GM23338 (cell line): ENCODE measurements at regions not wholly inside any gene's neighbourhood (a gene's known extent, or its start where the extent isn't known, plus 50 kb on each side); places are given as distances from the start of the nearest gene placed in this dataset.

Experiments used
- EZH2 ChIP-seq: fragments of 200-600 bp; sonication (generic); IDR thresholded peaks from one replicate; pipeline ENCODE4 v1.8.0; 2017; ENCODE audit warnings: antibody characterized with exemption, mild to moderate bottlenecking, low read depth; ENCODE audit not compliant: unreplicated experiment
- EZH2phosphoT487 ChIP-seq: fragments of 200-600 bp; sonication (generic); IDR thresholded peaks from one replicate; pipeline ENCODE4 v1.8.1; 2018; ENCODE audit warnings: antibody characterized with exemption; ENCODE audit not compliant: unreplicated experiment
- TF ChIP-seq, protein P1 (sequence below), 2 experiments: fragments of 200-600 bp in 1 of 2; sonication (generic) in 1 of 2; conservative IDR thresholded peaks; 2 replicates each; pipeline versions ENCODE4 v1.5.1 to v1.6.1; 2016 to 2017; ENCODE audit warnings: antibody characterized with exemption in 2 of 2, low read depth in 2 of 2, mild to moderate bottlenecking in 2 of 2, moderate library complexity in 1 of 2

DNA sequence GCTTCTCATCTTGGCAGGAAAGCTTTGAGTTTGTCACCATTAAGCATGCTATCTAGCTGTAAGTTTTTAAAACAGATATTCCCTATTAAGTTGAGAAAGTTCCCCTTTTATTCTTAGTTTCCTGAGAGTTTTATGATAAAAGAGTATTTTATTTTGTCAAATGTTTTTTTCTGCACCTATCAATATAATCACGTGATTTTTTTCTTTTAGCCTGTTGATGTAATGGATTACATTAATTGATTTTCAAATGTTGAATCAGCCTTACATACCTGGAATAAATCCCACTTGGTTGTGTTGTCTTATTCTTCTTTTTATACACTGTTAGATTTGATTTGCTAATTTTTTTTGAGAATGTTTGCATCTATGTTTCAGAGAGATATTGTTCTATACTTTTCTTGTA lies 179.5 kb downstream of the ZNF621 start:
- TF ChIP-seq, protein P1, sequence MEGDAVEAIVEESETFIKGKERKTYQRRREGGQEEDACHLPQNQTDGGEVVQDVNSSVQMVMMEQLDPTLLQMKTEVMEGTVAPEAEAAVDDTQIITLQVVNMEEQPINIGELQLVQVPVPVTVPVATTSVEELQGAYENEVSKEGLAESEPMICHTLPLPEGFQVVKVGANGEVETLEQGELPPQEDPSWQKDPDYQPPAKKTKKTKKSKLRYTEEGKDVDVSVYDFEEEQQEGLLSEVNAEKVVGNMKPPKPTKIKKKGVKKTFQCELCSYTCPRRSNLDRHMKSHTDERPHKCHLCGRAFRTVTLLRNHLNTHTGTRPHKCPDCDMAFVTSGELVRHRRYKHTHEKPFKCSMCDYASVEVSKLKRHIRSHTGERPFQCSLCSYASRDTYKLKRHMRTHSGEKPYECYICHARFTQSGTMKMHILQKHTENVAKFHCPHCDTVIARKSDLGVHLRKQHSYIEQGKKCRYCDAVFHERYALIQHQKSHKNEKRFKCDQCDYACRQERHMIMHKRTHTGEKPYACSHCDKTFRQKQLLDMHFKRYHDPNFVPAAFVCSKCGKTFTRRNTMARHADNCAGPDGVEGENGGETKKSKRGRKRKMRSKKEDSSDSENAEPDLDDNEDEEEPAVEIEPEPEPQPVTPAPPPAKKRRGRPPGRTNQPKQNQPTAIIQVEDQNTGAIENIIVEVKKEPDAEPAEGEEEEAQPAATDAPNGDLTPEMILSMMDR (conservative IDR thresholded peaks at IDR 0.05; ENCODE audit: low read depth in 2 of 2), result no peak
- TF ChIP-seq EZH2phosphoT487, result no peak
- TF ChIP-seq EZH2, result no peak
